ENCODE measurements at regions not wholly inside any gene's neighbourhood (a gene's known extent, or its start where the extent isn't known, plus 50 kb on each side); places are given as distances from the start of the nearest gene placed in this dataset.
A peak's percentile ranks its signal among the peaks of the same experiment; 100 is the strongest.

DNA sequence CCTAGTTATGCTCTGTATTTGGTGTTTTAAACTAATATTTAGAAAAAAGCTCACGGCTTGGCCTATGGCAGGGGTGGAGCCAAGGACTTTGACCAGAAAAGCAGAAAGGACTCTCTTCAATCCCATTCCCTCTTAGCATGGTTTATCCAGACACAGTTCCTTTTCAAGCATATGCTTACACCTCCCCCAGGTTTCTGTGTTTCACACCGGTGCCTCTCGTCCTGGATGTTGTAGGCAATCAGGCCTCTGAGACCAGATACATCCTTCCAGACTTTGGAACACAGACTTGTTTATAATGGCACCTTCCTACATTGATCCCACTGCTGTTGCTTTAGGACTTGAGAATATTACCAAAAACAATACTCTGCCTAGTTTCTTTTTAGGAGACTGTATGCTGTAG, 440.5 kb upstream of the ARPP21 start:
- Mint-ChIP-seq H3K4me1 (ENCODE audit: insufficient read depth, unreplicated experiment) (peaks cover 18% of the 10 kb centered on the region), H3K9me3 (ENCODE audit: unreplicated experiment) (no peaks in the 10 kb centered on the region), H3K4me3 (ENCODE audit: unreplicated experiment) (no peak overlapping the region), H3K27me3 (ENCODE audit: insufficient read depth, unreplicated experiment) (no peaks in the 10 kb centered on the region), H3K36me3 (ENCODE audit: insufficient read depth, unreplicated experiment) (no peaks in the 10 kb centered on the region), H3K27ac (ENCODE audit: low read depth, unreplicated experiment) (no peak overlapping the region)
- no peak for DNase-seq (ENCODE audit: unreplicated experiment)
- TF ChIP-seq, protein P1, sequence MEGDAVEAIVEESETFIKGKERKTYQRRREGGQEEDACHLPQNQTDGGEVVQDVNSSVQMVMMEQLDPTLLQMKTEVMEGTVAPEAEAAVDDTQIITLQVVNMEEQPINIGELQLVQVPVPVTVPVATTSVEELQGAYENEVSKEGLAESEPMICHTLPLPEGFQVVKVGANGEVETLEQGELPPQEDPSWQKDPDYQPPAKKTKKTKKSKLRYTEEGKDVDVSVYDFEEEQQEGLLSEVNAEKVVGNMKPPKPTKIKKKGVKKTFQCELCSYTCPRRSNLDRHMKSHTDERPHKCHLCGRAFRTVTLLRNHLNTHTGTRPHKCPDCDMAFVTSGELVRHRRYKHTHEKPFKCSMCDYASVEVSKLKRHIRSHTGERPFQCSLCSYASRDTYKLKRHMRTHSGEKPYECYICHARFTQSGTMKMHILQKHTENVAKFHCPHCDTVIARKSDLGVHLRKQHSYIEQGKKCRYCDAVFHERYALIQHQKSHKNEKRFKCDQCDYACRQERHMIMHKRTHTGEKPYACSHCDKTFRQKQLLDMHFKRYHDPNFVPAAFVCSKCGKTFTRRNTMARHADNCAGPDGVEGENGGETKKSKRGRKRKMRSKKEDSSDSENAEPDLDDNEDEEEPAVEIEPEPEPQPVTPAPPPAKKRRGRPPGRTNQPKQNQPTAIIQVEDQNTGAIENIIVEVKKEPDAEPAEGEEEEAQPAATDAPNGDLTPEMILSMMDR (IDR thresholded peaks at IDR 0.05; ENCODE audit: unreplicated experiment): no peak
- ChIA-PET CTCF (interaction anchor here (0.5 kb wide), 1 partner anchor 699 kb away, joined by 5 read pairs; no protein-coding TSS in a partner anchor), POLR2A (no interaction called here)
- no TSS peak for BruUV-seq (replicated peaks)
- intact Hi-C loops (cut with micrococcal nuclease): no loop called here

GRCh38 chr3:35200056-35200455, 439.3 kb upstream of the ARPP21 start:
- Mint-ChIP-seq H3K4me1 (ENCODE audit: insufficient read depth, unreplicated experiment) (peaks cover 15% of the 10 kb centered on the region), H3K27me3 (ENCODE audit: insufficient read depth, unreplicated experiment) (no peaks in the 10 kb centered on the region), H3K27ac (ENCODE audit: low read depth, unreplicated experiment) (peak overlapping the region; percentile 80), H3K4me3 (ENCODE audit: unreplicated experiment) (no peak overlapping the region), H3K36me3 (ENCODE audit: insufficient read depth, unreplicated experiment) (no peaks in the 10 kb centered on the region), H3K9me3 (ENCODE audit: unreplicated experiment) (no peaks in the 10 kb centered on the region)
- BruUV-seq (replicated peaks): no TSS peak
- ChIA-PET POLR2A (no interaction called here), CTCF (no interaction called here)
- peak; percentile 49 for DNase-seq (ENCODE audit: unreplicated experiment)
- TF ChIP-seq, protein P1 (IDR thresholded peaks at IDR 0.05; ENCODE audit: unreplicated experiment): no peak
- intact Hi-C loops (cut with micrococcal nuclease): no loop called here

DNA sequence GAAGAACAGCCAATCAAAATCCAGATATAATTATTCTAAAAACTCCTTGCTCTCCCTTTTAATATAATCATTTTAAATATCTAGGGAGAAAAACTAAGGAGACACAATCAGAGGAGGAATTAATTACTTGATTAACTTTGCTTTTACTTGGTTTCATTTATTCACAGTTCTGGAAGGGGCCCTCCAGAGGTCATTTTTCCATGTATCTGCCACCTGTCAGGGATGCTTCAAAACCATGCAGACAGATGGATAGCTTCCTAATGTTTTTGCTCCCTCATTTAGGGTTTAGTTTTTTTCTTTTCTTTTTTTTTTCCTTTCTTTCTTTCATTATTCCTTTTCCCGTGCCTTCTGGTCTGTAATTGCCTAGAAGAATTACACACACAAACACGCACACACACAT, 438.1 kb upstream of the ARPP21 start:
- Mint-ChIP-seq H3K36me3 (ENCODE audit: insufficient read depth, unreplicated experiment) (no peaks in the 10 kb centered on the region), H3K27ac (ENCODE audit: low read depth, unreplicated experiment) (no peak overlapping the region), H3K4me3 (ENCODE audit: unreplicated experiment) (no peak overlapping the region), H3K9me3 (ENCODE audit: unreplicated experiment) (no peaks in the 10 kb centered on the region), H3K4me1 (ENCODE audit: insufficient read depth, unreplicated experiment) (peaks cover 13% of the 10 kb centered on the region), H3K27me3 (ENCODE audit: insufficient read depth, unreplicated experiment) (no peaks in the 10 kb centered on the region)
- TF ChIP-seq, protein P1 (IDR thresholded peaks at IDR 0.05; ENCODE audit: unreplicated experiment): no peak
- ChIA-PET CTCF (no interaction called here), POLR2A (no interaction called here)
- intact Hi-C loops (cut with micrococcal nuclease): no loop called here
- DNase-seq (ENCODE audit: unreplicated experiment): no peak
- BruUV-seq (replicated peaks): no TSS peak

- intact Hi-C loops (cut with micrococcal nuclease): no loop called here
- DNase-seq (ENCODE audit: unreplicated experiment): no peak
- TF ChIP-seq, protein P1 (IDR thresholded peaks at IDR 0.05; ENCODE audit: unreplicated experiment): no peak
- H3K27ac Mint-ChIP-seq (ENCODE audit: low read depth, unreplicated experiment): no peak overlapping the region
- BruUV-seq (replicated peaks): no TSS peak
- no peaks in the 10 kb centered on the region for H3K36me3 Mint-ChIP-seq (ENCODE audit: insufficient read depth, unreplicated experiment)
- H3K9me3 Mint-ChIP-seq (ENCODE audit: unreplicated experiment): peaks cover 8% of the 10 kb centered on the region
- ChIA-PET CTCF (no interaction called here), POLR2A (no interaction called here)
- no peak overlapping the region for H3K4me3 Mint-ChIP-seq (ENCODE audit: unreplicated experiment)
- H3K27me3 Mint-ChIP-seq (ENCODE audit: insufficient read depth, unreplicated experiment): peaks cover 46% of the 10 kb centered on the region
- no peaks in the 10 kb centered on the region for H3K4me1 Mint-ChIP-seq (ENCODE audit: insufficient read depth, unreplicated experiment)
Observed at GRCh38 chr3:35215525-35216500, 423.5 kb upstream of the ARPP21 start.
